ENCODE measurements at regions not wholly inside any gene's neighbourhood (a gene's known extent, or its start where the extent isn't known, plus 50 kb on each side); places are given as distances from the start of the nearest gene placed in this dataset.

GRCh38 chr20:17850684-17851026, 117.9 kb downstream of the SNX5 start:
- ATAC-seq (ENCODE audit: low FRiP score in 2 of 2) (no peak), DNase-seq (no peak)
- TF ChIP-seq CTCF (IDR thresholded peaks at IDR 0.05) (no peak), POLR2AphosphoS5 (IDR thresholded peaks at IDR 0.05) (no peak), POLR2A (IDR thresholded peaks at IDR 0.05) (no peak), EP300 (IDR thresholded peaks at IDR 0.05) (no peak)
- peaks cover 17 to 23% (median 17%) of the 10 kb centered on the region in 4 donors for H3K4me1 ChIP-seq
- H3K27ac ChIP-seq, result peak overlapping the region; percentile 57 to 85 (median 68)
- WGBS, 2 donors, result 76 to 83% methylated on average over 4 of the region's 4 CpGs
- no peak overlapping the region for H3K4me3 ChIP-seq
- no peaks in the 10 kb centered on the region for H3K36me3 ChIP-seq
- no peaks in the 10 kb centered on the region for H3K9me3 ChIP-seq
- no peaks in the 10 kb centered on the region for H3K27me3 ChIP-seq

- DNase-seq (peak in 1 of 2 donors; percentile 51), ATAC-seq (ENCODE audit: low FRiP score in 2 of 2) (peak; percentile 59 to 92)
- no peak overlapping the region for H3K4me3 ChIP-seq
- no peaks in the 10 kb centered on the region for H3K9me3 ChIP-seq
- H3K4me1 ChIP-seq, result peaks cover 17 to 26% (median 20%) of the 10 kb centered on the region in 4 donors
- H3K36me3 ChIP-seq, result no peaks in the 10 kb centered on the region
- no peak for TF ChIP-seq CTCF (IDR thresholded peaks at IDR 0.05)
- TF ChIP-seq POLR2AphosphoS5 (IDR thresholded peaks at IDR 0.05), result peak; percentile 79 to 80
- no peak for TF ChIP-seq POLR2A (IDR thresholded peaks at IDR 0.05)
- TF ChIP-seq EP300 (IDR thresholded peaks at IDR 0.05), result peak in 2 of 4 donors; percentile 74 to 79
- peak overlapping the region; percentile 57 to 85 (median 68) for H3K27ac ChIP-seq
- H3K27me3 ChIP-seq, result no peaks in the 10 kb centered on the region
- 58 to 66% methylated on average over 11 to 12 of the region's 15 CpGs for WGBS, 2 donors
Observed at GRCh38 chr20:17849901-17850683, 118.5 kb downstream of the SNX5 start.

- H3K27ac ChIP-seq, result peak overlapping the region; percentile 57 to 76 (median 68)
- H3K36me3 ChIP-seq, result no peaks in the 10 kb centered on the region
- DNase-seq, result peak in 1 of 2 donors; percentile 38
- no peak for ATAC-seq (ENCODE audit: low FRiP score in 2 of 2)
- WGBS, 2 donors, result 88% methylated on average over 6 of the region's 6 CpGs
- no peak overlapping the region for H3K4me3 ChIP-seq
- peaks cover 17 to 27% (median 22%) of the 10 kb centered on the region in 4 donors for H3K4me1 ChIP-seq
- no peak for TF ChIP-seq EP300 (IDR thresholded peaks at IDR 0.05)
- H3K9me3 ChIP-seq, result no peaks in the 10 kb centered on the region
- H3K27me3 ChIP-seq, result no peaks in the 10 kb centered on the region
Observed at GRCh38 chr20:17849138-17849900, 119.3 kb downstream of the SNX5 start.

- Histone ChIP-seq H3K4me1 (peaks cover 23 to 36% (median 28%) of the 10 kb centered on the region in 4 donors), H3K4me3 (no peak overlapping the region), H3K36me3 (no peaks in the 10 kb centered on the region), H3K27me3 (no peaks in the 10 kb centered on the region), H3K27ac (peak overlapping the region in 1 of 4 donors; percentile 76), H3K9me3 (no peaks in the 10 kb centered on the region)
- TF ChIP-seq POLR2A (IDR thresholded peaks at IDR 0.05), result no peak
- TF ChIP-seq CTCF (IDR thresholded peaks at IDR 0.05), result no peak
- TF ChIP-seq EP300 (IDR thresholded peaks at IDR 0.05), result no peak
- TF ChIP-seq POLR2AphosphoS5 (IDR thresholded peaks at IDR 0.05), result no peak
- DNase-seq (no peak), ATAC-seq (ENCODE audit: low FRiP score in 2 of 2) (no peak)
- 85 to 90% methylated on average over 4 of the region's 4 CpGs for WGBS, 2 donors
Observed at GRCh38 chr20:17848249-17849048, 120.1 kb downstream of the SNX5 start.
